Esophagus (tissue), 2 donors: ENCODE measurements at regions not wholly inside any gene's neighbourhood (a gene's known extent, or its start where the extent isn't known, plus 50 kb on each side); places are given as distances from the start of the nearest gene placed in this dataset.

Experiments
- H3K27ac ChIP-seq, 2 donors: one replicate each; pipeline ENCODE4 v1.5.1; 2013; ENCODE audit warnings: low read depth in 2 of 2, mild to moderate bottlenecking in 2 of 2, inconsistent platforms in 1 of 2, low read length in 1 of 2, moderate library complexity in 1 of 2
- H3K27me3 ChIP-seq, 2 donors: one replicate each; pipeline ENCODE4 v1.6.1; 2013; ENCODE audit warnings: low read length in 2 of 2, control low read depth in 1 of 2, mild to moderate bottlenecking in 1 of 2; ENCODE audit not compliant: insufficient read depth in 2 of 2, control insufficient read depth in 1 of 2
- H3K36me3 ChIP-seq, 2 donors: one replicate each; pipeline ENCODE4 v1.6.1; 2013; ENCODE audit warnings: low read length in 1 of 2; ENCODE audit not compliant: control insufficient read depth in 2 of 2, insufficient read depth in 2 of 2
- H3K4me1 ChIP-seq, 2 donors: one replicate each; pipeline ENCODE4 v1.6.1; 2013; ENCODE audit warnings: low read length in 1 of 2; ENCODE audit not compliant: control insufficient read depth in 2 of 2, insufficient read depth in 2 of 2
- H3K4me3 ChIP-seq, 2 donors: one replicate each; pipeline ENCODE4 v1.5.1; 2013; ENCODE audit warnings: low read length in 2 of 2, mild to moderate bottlenecking in 2 of 2, low read depth in 1 of 2, moderate library complexity in 1 of 2
- H3K9me3 ChIP-seq, 2 donors: one replicate each; pipeline ENCODE4 v1.6.1; 2013; ENCODE audit warnings: mild to moderate bottlenecking in 2 of 2, low read depth in 1 of 2, low read length in 1 of 2, moderate library complexity in 1 of 2; ENCODE audit not compliant: control insufficient read depth in 2 of 2, insufficient read depth in 1 of 2
- WGBS, 2 donors: extraction: QIAGEN DNeasy Blood & Tissue Kit; methylation state at CpG; one replicate each; pipeline ENCODE4 v1.1.7; 2013; 5-methylcytosine and 5-hydroxymethylcytosine counted together
- donor health status: healthy with polysubstance abuse.
- donor health status: Bipolar disorder and iron deficiency.

DNA sequence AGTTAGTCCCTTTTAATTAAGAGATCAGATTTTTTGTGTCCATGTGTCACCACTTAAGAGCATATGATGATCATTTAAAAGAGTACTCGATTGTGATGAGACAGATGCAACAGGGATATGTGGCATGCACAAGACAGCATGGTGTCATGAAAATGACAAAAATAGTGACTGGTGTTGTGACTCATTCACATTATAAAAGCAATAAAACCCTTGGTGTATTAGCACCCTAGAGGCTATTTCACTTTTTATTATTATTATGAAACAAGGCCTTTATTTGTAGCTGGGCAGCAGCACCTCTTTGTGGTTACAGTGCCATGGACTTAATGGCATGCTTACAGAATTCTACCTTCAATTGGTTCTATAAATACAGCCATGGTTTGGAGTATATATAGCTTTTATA lies 1296.0 kb upstream of the ZEB2 start:
- H3K27ac ChIP-seq, result no peak overlapping the region
- H3K4me1 ChIP-seq, result no peaks in the 10 kb centered on the region
- no peaks in the 10 kb centered on the region for H3K36me3 ChIP-seq
- WGBS, 2 donors, result 90 to 91% methylated on average over 1 of the region's 1 CpG
- no peak overlapping the region for H3K4me3 ChIP-seq
- H3K27me3 ChIP-seq, result no peaks in the 10 kb centered on the region
- H3K9me3 ChIP-seq, result no peaks in the 10 kb centered on the region

DNA sequence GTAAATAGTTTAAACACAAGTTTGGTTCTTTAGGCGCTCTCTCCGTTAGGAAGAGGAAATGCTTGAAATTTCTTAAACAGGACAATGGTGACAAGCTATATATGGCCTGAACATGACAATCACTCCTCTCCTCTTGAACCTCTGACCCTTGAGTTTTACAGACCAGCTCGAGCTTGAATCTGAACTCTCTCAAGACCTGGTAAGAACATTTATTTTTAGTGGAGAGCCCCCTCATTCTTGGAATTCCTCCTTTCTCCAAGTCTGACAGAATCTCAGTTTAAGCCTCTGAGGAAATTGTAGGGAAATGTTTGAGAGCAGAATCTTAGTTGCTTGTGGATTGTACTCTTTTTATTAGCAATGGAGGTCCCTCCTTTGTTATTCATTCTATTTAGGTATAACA lies 1293.6 kb upstream of the ZEB2 start:
- H3K36me3 ChIP-seq, result no peaks in the 10 kb centered on the region
- no peak overlapping the region for H3K27ac ChIP-seq
- H3K4me3 ChIP-seq, result no peak overlapping the region
- no peaks in the 10 kb centered on the region for H3K9me3 ChIP-seq
- H3K27me3 ChIP-seq, result no peaks in the 10 kb centered on the region
- 68 to 70% methylated on average over 3 of the region's 3 CpGs for WGBS, 2 donors
- H3K4me1 ChIP-seq, result no peaks in the 10 kb centered on the region

DNA sequence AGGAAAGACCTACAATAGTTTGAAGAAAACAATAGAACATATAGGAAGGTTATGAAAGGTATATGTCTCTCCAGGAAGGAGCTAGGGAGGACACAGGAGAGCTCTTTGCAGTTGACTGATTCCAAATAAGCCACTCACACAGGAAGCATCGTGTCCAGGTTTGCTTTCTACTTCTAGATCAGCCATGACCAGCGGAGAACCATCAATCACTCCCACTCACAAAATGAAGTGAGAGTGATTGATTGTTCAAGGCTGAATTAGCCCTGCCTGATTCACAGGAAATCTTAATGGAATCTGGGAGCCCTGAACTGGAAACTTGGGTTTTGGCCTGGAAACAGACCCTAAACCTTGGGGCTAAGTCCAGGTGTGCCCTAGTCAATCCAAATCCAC lies 1292.2 kb upstream of the ZEB2 start:
- Histone ChIP-seq H3K9me3 (no peaks in the 10 kb centered on the region), H3K4me1 (no peaks in the 10 kb centered on the region), H3K36me3 (no peaks in the 10 kb centered on the region), H3K27me3 (no peaks in the 10 kb centered on the region), H3K27ac (no peak overlapping the region), H3K4me3 (no peak overlapping the region)
- WGBS, 2 donors, result 49 to 70% methylated on average over 2 of the region's 2 CpGs

DNA sequence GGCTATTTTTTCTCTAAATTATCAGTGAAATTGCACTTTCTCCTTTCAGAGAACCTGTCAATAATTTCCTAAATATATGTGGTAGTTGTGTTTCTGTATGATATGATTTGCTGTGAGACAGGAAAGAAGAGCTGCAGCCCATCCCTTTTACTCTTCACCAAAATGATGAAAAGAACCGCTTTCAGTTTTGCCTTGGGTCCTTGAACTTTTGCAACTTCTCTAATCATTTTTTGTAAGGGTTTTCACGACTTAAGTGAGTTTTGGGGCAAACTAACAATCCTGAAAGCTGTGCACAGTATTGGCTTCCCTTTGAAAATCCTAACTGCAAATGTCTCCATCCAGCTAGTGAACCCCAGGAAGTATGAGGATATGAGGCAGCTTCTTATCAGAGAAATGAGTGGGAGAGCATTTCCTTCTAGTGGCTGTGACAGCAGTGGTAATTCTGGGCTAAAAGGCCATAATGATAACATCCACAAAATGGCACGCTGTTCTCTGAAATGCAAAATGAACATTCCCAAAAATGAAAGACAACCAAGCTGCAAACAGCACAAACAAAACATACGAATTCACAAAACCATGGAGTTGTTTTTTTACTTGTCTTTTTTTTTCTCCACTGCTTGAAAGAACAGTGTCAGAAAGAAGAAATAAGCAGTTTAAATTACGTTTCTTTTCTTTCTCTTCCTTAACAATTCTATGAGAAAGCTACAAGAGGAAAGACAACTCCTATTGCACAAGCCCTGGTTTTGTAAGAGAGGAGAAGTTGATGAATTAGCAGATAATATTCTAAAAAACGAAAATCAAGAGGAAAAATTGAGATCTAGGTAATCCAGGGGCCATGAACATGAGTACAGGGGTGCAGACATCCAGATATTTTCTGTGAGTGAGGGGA lies 1291.6 kb upstream of the ZEB2 start:
- Histone ChIP-seq H3K36me3 (no peaks in the 10 kb centered on the region), H3K27me3 (no peaks in the 10 kb centered on the region), H3K4me3 (no peak overlapping the region), H3K27ac (no peak overlapping the region), H3K9me3 (no peaks in the 10 kb centered on the region), H3K4me1 (no peaks in the 10 kb centered on the region)
- WGBS, 2 donors, result 50 to 56% methylated on average over 6 of the region's 6 CpGs

DNA sequence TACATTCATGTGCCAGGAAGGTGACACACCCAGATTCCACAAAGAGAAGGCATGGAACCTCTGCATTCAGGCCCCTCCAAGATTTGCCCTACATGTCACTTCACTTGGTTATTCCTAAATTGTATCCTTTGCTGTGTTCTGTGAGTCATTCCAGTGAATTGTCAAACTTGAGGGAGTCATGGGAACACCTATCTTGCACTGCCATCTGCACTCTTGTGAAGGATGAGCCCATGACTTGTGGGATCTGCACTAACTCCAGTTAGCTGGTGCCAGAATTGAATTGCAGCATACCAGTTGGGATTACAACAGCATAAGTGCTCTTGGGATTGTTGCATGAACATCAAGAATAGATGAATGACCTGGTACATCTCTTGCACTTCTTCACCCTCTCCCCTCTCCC lies 1288.0 kb upstream of the ZEB2 start:
- H3K9me3 ChIP-seq, result no peaks in the 10 kb centered on the region
- H3K4me3 ChIP-seq, result no peak overlapping the region
- no peaks in the 10 kb centered on the region for H3K36me3 ChIP-seq
- H3K4me1 ChIP-seq, result no peaks in the 10 kb centered on the region
- no peaks in the 10 kb centered on the region for H3K27me3 ChIP-seq
- H3K27ac ChIP-seq, result no peak overlapping the region

DNA sequence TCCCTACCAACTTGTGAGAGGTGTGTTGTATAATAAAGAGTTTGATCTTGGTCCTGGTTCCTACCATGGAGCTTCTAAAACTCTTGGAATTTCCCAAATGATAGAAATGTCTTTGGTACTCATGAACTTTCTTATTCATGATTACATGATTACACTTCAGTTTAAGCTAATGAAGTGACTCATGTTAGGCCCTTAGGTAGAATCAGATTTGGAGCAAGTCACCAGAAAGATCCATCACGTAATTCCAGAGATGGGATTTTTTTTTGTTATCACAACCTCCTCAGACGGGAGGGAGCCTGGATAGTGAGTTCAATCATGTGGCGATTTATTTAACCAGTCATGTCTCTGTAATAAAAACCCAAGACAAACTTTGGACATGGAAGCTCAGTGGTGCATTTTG lies 1287.6 kb upstream of the ZEB2 start:
- Histone ChIP-seq H3K4me3 (no peak overlapping the region), H3K27ac (no peak overlapping the region), H3K4me1 (no peaks in the 10 kb centered on the region), H3K36me3 (no peaks in the 10 kb centered on the region), H3K9me3 (no peaks in the 10 kb centered on the region), H3K27me3 (no peaks in the 10 kb centered on the region)
- 76 to 84% methylated on average over 3 of the region's 3 CpGs for WGBS, 2 donors

DNA sequence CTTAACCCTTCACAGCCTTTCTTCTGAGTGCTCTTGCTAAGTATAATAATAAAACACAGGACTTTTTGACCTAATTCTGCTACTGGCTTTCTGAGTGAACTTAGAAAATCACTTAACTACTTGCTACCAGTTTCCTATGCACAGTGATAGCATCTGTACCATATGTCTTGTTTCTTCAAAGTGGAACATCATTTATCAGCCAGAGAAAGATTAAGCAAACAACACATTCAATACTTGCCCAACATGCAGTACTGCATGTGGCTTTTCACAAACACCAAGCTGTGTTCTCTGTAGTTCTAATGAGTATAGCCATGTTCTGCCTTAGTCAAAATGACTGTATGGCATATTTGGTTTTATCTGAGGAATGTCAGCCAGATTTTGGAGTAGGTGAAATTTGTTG lies 1286.6 kb upstream of the ZEB2 start:
- H3K27ac ChIP-seq, result no peak overlapping the region
- no peaks in the 10 kb centered on the region for H3K27me3 ChIP-seq
- no peaks in the 10 kb centered on the region for H3K4me1 ChIP-seq
- no peaks in the 10 kb centered on the region for H3K36me3 ChIP-seq
- no peak overlapping the region for H3K4me3 ChIP-seq
- no peaks in the 10 kb centered on the region for H3K9me3 ChIP-seq

DNA sequence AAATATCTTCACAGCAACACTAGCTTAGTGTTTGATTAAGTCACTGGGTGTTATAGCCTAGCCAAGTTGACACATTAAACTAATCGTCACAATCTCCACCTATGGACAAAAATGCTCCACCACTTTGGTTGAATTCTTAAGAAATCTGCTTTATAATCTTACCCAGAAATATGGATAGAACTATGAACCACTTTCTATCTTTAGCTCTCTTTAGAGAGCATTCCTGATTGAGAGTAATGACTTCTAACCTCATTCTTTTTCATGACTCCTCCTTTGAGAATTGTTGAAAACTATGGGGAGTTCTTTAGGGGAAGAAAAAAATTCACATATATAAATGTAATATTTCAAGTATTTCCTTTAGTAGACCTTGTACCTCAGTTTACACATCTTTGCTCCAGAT lies 1282.2 kb upstream of the ZEB2 start:
- no peaks in the 10 kb centered on the region for H3K9me3 ChIP-seq
- WGBS, 2 donors, result 79 to 85% methylated on average over 1 of the region's 1 CpG
- peaks cover 0 to 2% of the 10 kb centered on the region in 2 donors for H3K4me1 ChIP-seq
- H3K36me3 ChIP-seq, result no peaks in the 10 kb centered on the region
- H3K4me3 ChIP-seq, result no peak overlapping the region
- H3K27me3 ChIP-seq, result no peaks in the 10 kb centered on the region
- H3K27ac ChIP-seq, result no peak overlapping the region

DNA sequence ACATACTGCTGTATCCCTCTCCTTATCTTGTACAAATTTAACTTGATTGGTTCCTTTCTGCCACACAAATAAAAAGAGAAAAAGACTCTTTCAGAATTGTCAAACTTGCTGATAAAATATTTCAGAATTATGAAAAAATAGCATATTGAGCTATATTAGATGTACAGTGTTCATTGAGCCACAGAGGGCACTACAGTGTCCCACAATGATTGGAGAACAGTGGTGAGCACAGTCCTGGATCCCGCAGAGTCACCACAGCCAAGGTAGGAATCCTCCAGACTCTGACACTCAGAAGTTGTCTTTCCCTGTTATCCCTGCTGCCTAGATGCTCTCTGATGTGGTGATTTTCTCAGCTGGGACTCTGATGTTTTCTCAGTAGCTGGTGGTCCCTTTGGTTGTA lies 1281.3 kb upstream of the ZEB2 start:
- 88 to 98% methylated on average over 1 of the region's 1 CpG for WGBS, 2 donors
- H3K4me3 ChIP-seq, result no peak overlapping the region
- no peaks in the 10 kb centered on the region for H3K9me3 ChIP-seq
- H3K4me1 ChIP-seq, result peaks cover 0 to 2% of the 10 kb centered on the region in 2 donors
- H3K27me3 ChIP-seq, result no peaks in the 10 kb centered on the region
- H3K27ac ChIP-seq, result no peak overlapping the region
- no peaks in the 10 kb centered on the region for H3K36me3 ChIP-seq
